GM12875 (cell line): ENCODE measurements at regions not wholly inside any gene's neighbourhood (a gene's known extent, or its start where the extent isn't known, plus 50 kb on each side); places are given as distances from the start of the nearest gene placed in this dataset.

ENCODE experiments used
- H3K4me3 ChIP-seq: one replicate; pipeline ENCODE4 v1.5.1; 2011; ENCODE audit warnings: low read depth, low read length, control low read depth
- TF ChIP-seq, protein P1 (sequence below): IDR thresholded peaks from 2 replicates; pipeline ENCODE4 v1.5.1; 2011; ENCODE audit warnings: low read depth, mild to moderate bottlenecking, control low read depth, inconsistent platforms, low read length, moderate library complexity, borderline replicate concordance; ENCODE audit not compliant: insufficient read depth

DNA sequence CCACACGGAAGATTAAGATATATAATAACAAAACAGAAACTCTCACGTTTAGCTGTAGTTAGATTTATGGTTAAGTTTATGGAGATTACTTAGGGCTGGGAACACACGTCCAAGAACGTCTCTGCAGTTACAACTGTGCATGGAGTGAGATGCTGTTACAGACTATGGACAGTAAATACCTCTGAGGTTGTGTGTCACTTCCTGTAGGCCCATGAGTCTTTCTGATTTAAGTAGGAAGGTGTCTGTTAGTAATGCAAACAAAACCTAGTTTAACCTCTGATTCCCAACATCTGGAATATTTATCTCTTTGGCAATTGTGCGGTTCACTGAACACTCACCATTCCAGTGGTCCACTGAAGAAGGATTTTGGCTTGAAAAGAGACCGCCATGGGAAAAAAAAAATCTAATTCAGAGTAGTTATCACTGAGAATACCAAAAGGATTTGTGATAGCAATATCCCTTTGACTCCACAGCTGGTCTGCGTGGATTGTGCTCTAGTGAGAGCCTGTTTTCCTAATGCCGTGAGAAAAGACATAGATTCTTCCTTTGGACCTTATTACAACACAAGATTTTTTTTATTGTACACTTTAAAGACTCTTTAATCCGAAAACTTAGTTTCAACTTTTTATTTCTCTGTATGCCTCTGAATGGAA, 478.2 kb upstream of the CITED2 start:
- TF ChIP-seq, protein P1, sequence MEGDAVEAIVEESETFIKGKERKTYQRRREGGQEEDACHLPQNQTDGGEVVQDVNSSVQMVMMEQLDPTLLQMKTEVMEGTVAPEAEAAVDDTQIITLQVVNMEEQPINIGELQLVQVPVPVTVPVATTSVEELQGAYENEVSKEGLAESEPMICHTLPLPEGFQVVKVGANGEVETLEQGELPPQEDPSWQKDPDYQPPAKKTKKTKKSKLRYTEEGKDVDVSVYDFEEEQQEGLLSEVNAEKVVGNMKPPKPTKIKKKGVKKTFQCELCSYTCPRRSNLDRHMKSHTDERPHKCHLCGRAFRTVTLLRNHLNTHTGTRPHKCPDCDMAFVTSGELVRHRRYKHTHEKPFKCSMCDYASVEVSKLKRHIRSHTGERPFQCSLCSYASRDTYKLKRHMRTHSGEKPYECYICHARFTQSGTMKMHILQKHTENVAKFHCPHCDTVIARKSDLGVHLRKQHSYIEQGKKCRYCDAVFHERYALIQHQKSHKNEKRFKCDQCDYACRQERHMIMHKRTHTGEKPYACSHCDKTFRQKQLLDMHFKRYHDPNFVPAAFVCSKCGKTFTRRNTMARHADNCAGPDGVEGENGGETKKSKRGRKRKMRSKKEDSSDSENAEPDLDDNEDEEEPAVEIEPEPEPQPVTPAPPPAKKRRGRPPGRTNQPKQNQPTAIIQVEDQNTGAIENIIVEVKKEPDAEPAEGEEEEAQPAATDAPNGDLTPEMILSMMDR: no peak
- H3K4me3 ChIP-seq: no peak overlapping the region

DNA sequence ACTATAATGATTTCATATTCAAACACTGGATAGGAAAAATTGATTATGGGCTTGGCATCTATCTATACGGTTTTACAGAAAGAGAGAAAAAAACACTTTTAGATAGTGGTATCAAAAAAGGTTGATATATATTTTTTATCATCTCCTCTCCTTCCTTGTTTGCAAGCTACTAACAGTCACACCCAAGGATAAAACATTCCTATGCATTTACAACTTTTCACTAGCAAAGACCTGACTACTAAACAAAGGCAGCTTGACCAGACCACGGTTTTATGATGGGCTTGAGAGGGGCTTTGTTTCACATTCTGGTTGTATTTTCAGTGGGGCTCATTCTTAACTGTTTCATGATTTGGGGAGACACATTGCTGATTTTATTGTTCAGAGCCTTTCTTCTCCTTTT, 477.6 kb upstream of the CITED2 start:
- TF ChIP-seq, protein P1: no peak
- H3K4me3 ChIP-seq: no peak overlapping the region

DNA sequence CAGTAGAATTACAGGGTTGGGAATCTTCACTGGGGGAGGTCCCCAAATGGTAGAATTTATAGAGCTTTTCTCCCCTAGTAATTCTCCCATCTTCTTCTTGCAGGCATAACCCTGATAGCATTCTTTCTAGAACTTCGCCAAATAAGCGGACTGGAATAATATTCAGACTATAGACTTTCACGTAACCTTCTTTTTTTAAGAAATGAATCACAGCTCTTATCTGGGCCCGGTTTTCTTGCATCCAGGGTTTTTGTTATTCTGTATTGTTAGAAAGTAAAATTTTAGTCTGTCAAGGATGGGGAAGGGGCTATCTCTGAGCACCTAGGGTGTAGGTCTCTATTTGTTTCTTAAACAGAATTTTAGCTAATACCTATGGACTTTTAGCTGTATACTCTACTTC, 476.8 kb upstream of the CITED2 start:
- H3K4me3 ChIP-seq: no peak overlapping the region
- TF ChIP-seq, protein P1: no peak

DNA sequence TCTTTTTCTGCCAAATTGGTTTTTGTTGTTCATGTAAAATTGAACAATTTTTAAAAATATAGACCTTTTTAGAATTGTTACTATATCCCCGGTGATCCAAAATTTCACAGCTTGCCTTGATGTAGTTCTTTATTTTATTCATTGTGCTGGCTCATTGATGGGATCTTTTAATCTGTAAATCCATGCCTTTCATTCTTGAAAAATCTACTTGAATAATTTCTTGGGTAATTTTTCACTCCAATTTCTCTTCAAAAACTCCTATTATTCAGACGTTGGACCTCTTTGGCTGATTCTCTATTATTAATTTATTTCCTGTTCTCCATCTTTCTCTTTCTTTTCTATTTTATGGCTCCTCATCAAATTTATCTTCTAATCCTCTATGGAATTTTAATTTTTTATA, 476.1 kb upstream of the CITED2 start:
- no peak overlapping the region for H3K4me3 ChIP-seq
- TF ChIP-seq, protein P1: no peak

DNA sequence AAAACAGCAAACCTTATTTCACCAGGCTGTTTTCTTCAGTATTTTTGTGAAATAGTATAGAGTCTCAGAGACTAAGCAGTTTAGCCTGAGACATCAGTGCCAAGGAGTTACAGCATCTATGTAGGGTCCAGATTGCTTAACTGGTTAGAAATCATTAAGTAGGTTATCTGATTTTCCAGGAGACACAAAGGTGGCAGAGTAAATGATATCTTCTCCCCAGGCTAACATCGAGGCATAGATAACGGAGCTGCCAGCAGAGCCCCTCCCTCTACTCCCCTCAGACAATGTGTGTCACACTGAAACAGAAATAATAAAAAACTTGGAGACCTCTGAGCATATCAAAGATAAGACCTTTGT, 473.0 kb upstream of the CITED2 start:
- TF ChIP-seq, protein P1: no peak

DNA sequence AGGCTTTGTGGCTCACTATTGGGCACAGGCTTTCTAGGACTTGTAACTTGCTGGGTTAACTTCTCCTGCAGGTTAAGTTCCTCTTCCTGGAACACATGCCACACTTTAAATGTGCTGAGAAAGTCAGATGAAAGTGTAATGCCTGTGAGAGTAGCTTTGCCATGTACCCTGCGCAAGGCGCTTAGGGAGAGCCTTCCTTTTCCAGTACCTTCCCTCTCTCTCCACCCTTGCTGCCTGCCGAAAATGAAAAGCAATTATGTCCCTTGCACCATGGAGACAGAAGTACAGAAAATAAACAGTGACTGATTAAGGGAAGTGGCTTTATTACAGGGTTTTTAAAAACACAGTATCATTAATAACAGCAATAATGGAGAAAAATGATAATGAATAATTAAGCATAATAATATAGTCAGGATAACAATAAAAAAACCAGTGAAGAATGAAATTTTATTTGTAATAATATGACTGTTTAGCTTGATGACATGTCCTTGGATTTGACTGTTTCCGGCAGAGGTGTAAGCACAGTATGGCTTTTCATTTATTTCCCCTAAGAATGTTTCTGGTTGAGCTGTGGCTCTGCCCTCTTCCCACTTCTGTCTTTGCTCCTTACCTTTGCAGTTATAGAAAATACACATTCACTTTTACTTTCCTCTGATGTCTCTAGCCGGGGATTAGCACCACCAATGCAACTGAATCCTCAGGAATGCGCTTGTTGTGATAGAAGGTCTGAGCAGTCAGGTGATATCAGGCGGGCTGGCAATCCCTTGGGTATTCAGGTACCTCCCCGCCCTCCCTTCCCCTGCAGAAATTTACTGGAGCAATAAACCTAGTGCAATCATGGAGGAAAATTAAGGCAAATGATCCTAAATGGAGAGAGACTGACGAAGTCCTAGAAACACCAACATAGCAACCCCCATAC, 472.3 kb upstream of the CITED2 start:
- TF ChIP-seq, protein P1: no peak
- H3K4me3 ChIP-seq: no peak overlapping the region

More for the DNA sequence above, 473.0 kb upstream of the CITED2 start:
- no peak overlapping the region for H3K4me3 ChIP-seq

DNA sequence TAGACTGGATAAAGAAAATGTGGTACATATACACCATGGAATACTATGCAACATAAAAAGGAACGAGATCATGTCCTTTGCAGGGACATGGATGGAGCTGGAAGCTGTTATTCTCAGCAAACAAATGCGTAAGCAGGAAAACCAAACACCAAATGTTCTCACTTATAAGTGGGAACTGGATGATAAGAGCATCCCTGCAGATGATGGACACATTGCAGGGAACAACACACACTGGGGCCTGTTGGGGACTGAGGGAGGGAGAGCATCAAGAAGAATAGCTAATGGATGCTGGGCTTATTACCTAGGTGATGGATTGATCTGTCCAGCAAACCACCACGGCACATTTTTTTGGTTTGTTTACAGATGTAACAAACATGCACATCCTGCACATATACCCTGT, 470.5 kb upstream of the CITED2 start:
- no peak overlapping the region for H3K4me3 ChIP-seq
- TF ChIP-seq, protein P1: no peak
